ENCODE measurements at regions not wholly inside any gene's neighbourhood (a gene's known extent, or its start where the extent isn't known, plus 50 kb on each side); places are given as distances from the start of the nearest gene placed in this dataset.

GRCh38 chr16:51019617-51020016 lies 131.5 kb downstream of the SALL1 start:
- Histone ChIP-seq H3K36me3 (ENCODE audit: control insufficient read depth in 2 of 2, extremely low read depth in 1 of 2, insufficient read depth in 2 of 2, low read length in 2 of 2) (no peaks in the 10 kb centered on the region), H3K27ac (ENCODE audit: insufficient read depth, low read depth, low read length) (no peak overlapping the region), H3K4me1 (ENCODE audit: control insufficient read depth, extremely low read depth, insufficient read depth, low read length) (no peaks in the 10 kb centered on the region), H3K4me2 (ENCODE audit: insufficient read depth, low read length) (no peak overlapping the region), H2AFZ (ENCODE audit: low read depth, low read length) (no peak overlapping the region), H3K9ac (replicated peaks; ENCODE audit: extremely low read depth, insufficient read depth, low read length) (no peak overlapping the region), H4K20me1 (replicated peaks; ENCODE audit: control insufficient read depth, extremely low read depth, insufficient read depth, low read length) (no peaks in the 10 kb centered on the region), H3K79me2 (ENCODE audit: control insufficient read depth, insufficient read depth, low read length) (no peaks in the 10 kb centered on the region), H3K9me3 (replicated peaks; ENCODE audit: control insufficient read depth, insufficient read depth, low read length) (no peaks in the 10 kb centered on the region), H3K9me1 (replicated peaks; ENCODE audit: control insufficient read depth, extremely low read depth, insufficient read depth, low read length) (no peaks in the 10 kb centered on the region), H3K4me3 (replicated peaks in 1 of 3; ENCODE audit: insufficient read depth in 1 of 3, low read depth in 1 of 3, low read length in 3 of 3) (no peak overlapping the region), H3K27me3 (ENCODE audit: control insufficient read depth in 2 of 2, insufficient read depth in 2 of 2, low read length in 2 of 2) (no peaks in the 10 kb centered on the region)
- no peak for TF ChIP-seq JUN (IDR thresholded peaks at IDR 0.05; ENCODE audit: borderline replicate concordance, insufficient read depth, insufficient read length, low read depth)
- dilution Hi-C loops (cut with MboI; ENCODE audit: extremely low pct_ligation_motif_present, low sequenced_read_pairs): no loop called here
- ChIA-PET CTCF (no interaction called here), POLR2A (no interaction called here)
- intact Hi-C loops (cut with micrococcal nuclease): no loop called here
- DNase-seq (ENCODE audit: low read depth, low spot score) (no peak), FAIRE-seq (no peak)
- no TSS peak for BruUV-seq (replicated peaks)

DNA sequence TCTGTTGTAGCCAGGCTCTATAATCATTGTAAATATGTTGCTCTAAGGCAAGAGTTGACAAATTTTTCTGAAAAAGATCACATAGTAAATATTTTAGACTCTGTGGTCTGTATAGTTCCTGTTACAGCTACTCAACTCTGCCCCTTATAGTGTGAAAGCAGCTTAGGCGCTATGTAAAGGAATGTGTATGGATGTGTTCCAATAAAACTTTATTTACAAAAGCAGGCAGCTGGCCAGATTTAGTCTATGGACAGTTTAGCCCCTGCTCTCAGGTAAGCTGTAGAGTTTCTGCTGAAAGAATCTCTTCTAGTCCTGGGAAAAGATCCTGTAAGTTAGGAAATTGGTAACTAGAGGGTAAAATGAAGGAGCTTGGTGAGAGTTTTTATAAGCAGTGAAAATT lies 133.1 kb downstream of the SALL1 start:
- no peaks in the 10 kb centered on the region for H3K36me3 ChIP-seq (ENCODE audit: control insufficient read depth in 2 of 2, extremely low read depth in 1 of 2, insufficient read depth in 2 of 2, low read length in 2 of 2)
- CTCF ChIA-PET: no interaction called here
- H3K9me3 ChIP-seq (replicated peaks; ENCODE audit: control insufficient read depth, insufficient read depth, low read length): peaks cover 2% of the 10 kb centered on the region
- H3K27me3 ChIP-seq (ENCODE audit: control insufficient read depth in 2 of 2, insufficient read depth in 2 of 2, low read length in 2 of 2): no peaks in the 10 kb centered on the region
- DNase-seq (ENCODE audit: low read depth, low spot score) (no peak), FAIRE-seq (no peak)
- no peak for TF ChIP-seq CTCF (IDR thresholded peaks at IDR 0.05; ENCODE audit: extremely low read depth in 1 of 2, insufficient read depth in 1 of 2, low read depth in 1 of 2, low read length in 2 of 2)
- no peak for TF ChIP-seq MYC (IDR thresholded peaks at IDR 0.05; ENCODE audit: low read depth, low read length)
- no peak for TF ChIP-seq POLR2A (IDR thresholded peaks at IDR 0.05; ENCODE audit: low read depth, low read length)
- no peak for TF ChIP-seq POLR2AphosphoS5 (IDR thresholded peaks at IDR 0.05; ENCODE audit: insufficient read depth, low read depth, low read length)
- TF ChIP-seq GATA2 (IDR thresholded peaks at IDR 0.05; ENCODE audit: insufficient read depth, insufficient read length, low read depth, low read length): no peak
- TF ChIP-seq EZH2 (IDR thresholded peaks at IDR 0.05; ENCODE audit: borderline replicate concordance, low read depth, low read length, severe bottlenecking): no peak
- TF ChIP-seq FOS (IDR thresholded peaks at IDR 0.05; ENCODE audit: borderline replicate concordance, insufficient read depth, low read length): no peak
- no peak for TF ChIP-seq JUN (IDR thresholded peaks at IDR 0.05; ENCODE audit: borderline replicate concordance, insufficient read depth, insufficient read length, low read depth)
- no peak for TF ChIP-seq MAX (IDR thresholded peaks at IDR 0.05; ENCODE audit: insufficient read depth, insufficient read length)
- dilution Hi-C loops (cut with MboI; ENCODE audit: extremely low pct_ligation_motif_present, low sequenced_read_pairs): no loop called here
- no peak overlapping the region for H2AFZ ChIP-seq (ENCODE audit: low read depth, low read length)
- no peak overlapping the region for H3K4me2 ChIP-seq (ENCODE audit: insufficient read depth, low read length)
- no peaks in the 10 kb centered on the region for H4K20me1 ChIP-seq (replicated peaks; ENCODE audit: control insufficient read depth, extremely low read depth, insufficient read depth, low read length)
- no TSS peak for BruUV-seq (replicated peaks)
- no peaks in the 10 kb centered on the region for H3K79me2 ChIP-seq (ENCODE audit: control insufficient read depth, insufficient read depth, low read length)
- intact Hi-C loops (cut with micrococcal nuclease): no loop called here
- H3K4me1 ChIP-seq (ENCODE audit: control insufficient read depth, extremely low read depth, insufficient read depth, low read length): no peaks in the 10 kb centered on the region
- H3K4me3 ChIP-seq (replicated peaks in 1 of 3; ENCODE audit: insufficient read depth in 1 of 3, low read depth in 1 of 3, low read length in 3 of 3): no peak overlapping the region
- POLR2A ChIA-PET: no interaction called here
- no peak overlapping the region for H3K27ac ChIP-seq (ENCODE audit: insufficient read depth, low read depth, low read length)
- no peak overlapping the region for H3K9ac ChIP-seq (replicated peaks; ENCODE audit: extremely low read depth, insufficient read depth, low read length)
- no peaks in the 10 kb centered on the region for H3K9me1 ChIP-seq (replicated peaks; ENCODE audit: control insufficient read depth, extremely low read depth, insufficient read depth, low read length)

Data from endothelial cell of umbilical vein (primary cell).